NCI-H2107 treated with DMSO at 0.1 percent for 48 hours (cell line): ENCODE measurements at regions not wholly inside any gene's neighbourhood (a gene's known extent, or its start where the extent isn't known, plus 50 kb on each side); places are given as distances from the start of the nearest gene placed in this dataset.

ENCODE experiments used
- DNase-seq: peaks from one replicate; lab custom pipeline; 2025; ENCODE audit not compliant: unreplicated experiment; lab: John Stamatoyannopoulos, UW

DNA sequence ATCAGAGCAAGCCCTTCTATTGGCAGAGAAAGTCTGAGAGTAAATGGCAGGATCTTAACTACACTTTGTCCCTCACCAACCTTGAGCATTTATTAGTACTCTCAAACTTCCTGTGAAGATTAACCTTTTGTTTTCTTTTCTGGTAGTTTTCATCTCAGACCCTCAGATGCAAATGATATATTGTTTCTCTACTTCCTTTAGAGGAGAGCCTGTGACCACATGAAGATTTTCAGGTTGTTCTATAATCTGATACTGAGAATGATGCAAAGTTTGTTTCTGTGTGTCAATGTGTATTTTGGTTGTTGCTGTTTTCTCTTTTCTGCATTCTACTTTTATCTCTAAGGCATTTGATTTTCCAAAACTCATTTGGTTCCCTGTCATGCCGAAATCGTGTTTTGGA, 165.8 kb upstream of the CYSLTR1 start:
- DNase-seq = no peak

DNA sequence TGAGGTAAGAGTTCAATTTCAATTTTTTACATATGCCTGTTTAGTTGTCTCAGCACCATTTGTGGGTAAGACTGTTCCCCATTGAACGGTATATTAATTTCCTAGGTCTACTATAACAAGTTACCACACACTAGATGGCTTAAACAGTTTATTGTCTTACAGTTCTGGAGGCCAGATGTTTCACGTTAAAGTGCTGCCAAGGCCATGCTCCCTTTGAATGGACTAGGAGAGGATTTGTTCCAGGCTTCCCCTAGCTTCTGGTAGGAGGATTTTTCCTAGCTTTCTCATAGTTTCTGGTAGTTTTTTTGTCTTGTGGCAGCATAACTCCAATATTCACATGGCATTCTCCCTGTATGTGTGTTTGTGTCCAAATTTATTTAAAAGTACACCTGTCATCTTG, 149.3 kb upstream of the CYSLTR1 start:
- DNase-seq = no peak

DNA sequence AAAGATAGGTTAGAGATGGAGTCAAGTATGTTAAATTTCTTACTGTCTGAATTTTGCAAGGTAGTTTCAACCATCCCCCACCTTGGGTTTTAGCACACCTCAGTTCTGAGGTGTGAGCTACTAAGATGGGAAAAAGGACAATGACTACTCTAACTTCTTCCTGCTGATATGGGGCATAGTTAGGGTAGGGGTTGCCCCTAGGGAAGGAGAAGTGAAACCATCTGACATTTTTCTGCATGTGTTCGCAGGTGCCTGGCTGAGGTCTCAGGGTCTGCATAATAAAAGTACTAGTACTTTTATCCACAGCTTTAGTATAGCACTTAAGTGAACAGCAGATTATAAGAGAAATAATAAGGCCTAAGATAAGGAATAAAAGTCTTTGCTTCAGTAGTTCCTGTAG, 129.5 kb upstream of the CYSLTR1 start:
- DNase-seq = no peak

- DNase-seq = no peak
Measured at GRCh38 chrX:78455901-78456300, 128.5 kb upstream of the CYSLTR1 start.

DNA sequence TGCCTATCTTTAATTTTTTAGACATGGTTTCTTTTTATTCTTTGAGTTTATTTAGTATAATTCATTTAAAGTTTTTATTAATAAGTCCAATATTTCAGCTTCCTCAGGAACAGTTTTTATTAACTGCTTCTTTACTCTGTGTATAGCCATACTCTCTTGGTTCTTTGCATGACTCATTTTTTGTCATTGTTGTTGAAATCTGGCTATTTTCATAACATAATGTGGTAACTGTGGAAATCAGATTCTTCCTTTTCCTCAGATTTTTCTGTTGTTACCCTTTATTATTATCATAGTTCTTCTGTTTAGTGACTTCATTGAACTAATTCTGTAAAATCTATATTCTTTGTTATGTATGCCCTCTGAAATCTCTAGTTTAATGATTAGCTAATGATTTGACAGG, 124.9 kb upstream of the CYSLTR1 start:
- DNase-seq = no peak

DNA sequence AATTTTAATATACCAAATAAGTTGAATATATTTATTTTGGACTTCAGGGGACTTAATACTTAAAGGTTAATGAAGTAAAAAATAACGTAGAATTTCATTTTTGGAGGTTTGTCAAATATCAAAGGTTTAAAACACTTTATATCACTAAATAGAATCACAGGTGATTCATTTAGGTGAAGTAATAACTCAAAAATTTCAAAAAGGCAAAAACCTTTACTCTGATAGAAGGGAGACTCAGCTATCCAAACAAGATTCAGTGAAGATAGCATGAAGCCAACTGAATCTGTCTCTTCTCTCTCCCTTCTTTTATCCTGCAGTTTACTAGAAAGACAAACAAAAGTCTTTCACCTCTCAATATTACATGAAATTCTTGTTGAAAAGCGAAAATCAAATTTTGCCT, 110.2 kb upstream of the CYSLTR1 start:
- DNase-seq = no peak

DNA sequence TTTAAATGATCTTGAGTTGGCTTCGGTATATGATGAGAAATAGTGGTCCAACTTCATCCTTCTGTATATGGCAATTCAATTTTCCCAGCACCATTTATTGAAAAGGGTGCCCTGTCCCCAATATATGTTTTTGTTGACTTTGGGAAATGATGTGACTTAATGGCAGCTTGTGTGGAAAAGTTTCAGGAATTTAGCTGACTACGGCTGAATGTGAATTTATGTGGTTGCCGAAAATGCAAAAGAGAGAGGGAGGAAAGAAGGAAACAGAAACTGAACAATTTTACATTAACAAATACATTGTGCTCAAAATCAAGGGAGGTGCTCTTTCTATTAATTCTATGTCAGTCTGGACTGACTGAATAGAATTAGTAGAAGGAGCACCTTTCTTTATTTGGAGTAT, 101.8 kb upstream of the CYSLTR1 start:
- no peak for DNase-seq

- no peak for DNase-seq
Measured at GRCh38 chrX:78388663-78389062, 61.3 kb upstream of the CYSLTR1 start.

DNA sequence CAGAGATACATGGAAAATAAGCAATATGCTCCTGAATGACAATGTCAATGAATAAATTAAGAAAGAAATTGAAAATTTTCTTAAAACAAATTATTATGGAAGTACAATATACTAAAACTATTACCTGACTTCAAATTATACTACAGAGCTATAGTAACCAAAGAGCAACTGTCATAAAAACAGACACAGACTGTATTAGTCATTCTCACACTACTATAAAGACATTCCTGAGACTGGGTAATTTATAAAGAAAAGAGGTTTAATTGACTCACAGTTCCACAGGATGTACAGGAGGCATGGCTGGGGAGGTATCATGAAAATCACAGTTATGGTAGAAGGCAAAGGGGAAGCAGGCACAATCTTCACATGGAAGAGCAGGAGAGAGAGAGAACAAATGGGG, 60.0 kb upstream of the CYSLTR1 start:
- no peak for DNase-seq

DNA sequence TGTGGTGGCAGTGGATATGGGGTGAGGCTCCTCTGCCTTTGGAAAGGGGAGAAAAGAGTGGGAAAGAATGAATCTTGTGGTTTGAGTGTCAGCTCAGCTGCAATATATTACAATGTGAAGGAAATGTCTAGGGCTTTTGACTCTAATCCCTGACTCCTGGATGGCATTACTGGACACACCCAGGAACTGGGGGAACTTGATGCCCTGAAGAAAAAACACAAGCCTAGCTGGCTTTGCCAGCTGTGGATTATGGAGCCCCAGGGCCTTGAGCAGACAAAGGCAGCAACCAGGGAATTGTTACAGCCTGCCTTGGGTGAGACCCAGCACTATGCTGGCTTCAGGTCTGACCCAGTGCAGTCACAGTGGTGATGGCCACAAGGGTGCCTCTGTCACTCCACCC, 57.1 kb upstream of the CYSLTR1 start:
- DNase-seq = no peak

- DNase-seq = no peak
Measured at GRCh38 chrX:78383594-78383993, 56.2 kb upstream of the CYSLTR1 start.

- no peak for DNase-seq
Measured at GRCh38 chrX:78378476-78379115, 51.2 kb upstream of the CYSLTR1 start.
